GM21423 (cell line): ENCODE measurements at regions not wholly inside any gene's neighbourhood (a gene's known extent, or its start where the extent isn't known, plus 50 kb on each side); places are given as distances from the start of the nearest gene placed in this dataset.

Source experiments
- ATAC-seq: cut with Tn5 transposase; IDR thresholded peaks from one replicate; pipeline ENCODE4 v1.9.1; 2021; ENCODE audit warnings: mild to moderate bottlenecking, moderate library complexity; ENCODE audit not compliant: unreplicated experiment

DNA sequence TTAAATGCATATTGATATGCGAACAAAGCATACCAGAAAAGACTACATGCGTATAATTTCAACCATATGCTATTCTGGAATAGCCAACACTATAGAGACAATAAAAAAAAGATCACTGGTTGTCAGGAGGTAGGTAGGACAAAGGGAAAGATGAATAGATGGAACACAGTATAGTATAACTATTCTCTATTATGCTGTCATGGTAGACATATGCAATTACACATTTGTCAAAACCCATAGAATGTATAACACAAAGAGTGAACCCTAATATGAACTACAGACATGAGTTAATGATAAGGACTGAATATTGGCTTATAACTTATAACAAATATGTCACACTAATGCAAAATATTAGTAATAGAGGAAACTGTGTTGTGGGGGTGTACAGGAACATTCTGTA, 460.8 kb downstream of the TAF11L14 start:
- no peak for ATAC-seq

DNA sequence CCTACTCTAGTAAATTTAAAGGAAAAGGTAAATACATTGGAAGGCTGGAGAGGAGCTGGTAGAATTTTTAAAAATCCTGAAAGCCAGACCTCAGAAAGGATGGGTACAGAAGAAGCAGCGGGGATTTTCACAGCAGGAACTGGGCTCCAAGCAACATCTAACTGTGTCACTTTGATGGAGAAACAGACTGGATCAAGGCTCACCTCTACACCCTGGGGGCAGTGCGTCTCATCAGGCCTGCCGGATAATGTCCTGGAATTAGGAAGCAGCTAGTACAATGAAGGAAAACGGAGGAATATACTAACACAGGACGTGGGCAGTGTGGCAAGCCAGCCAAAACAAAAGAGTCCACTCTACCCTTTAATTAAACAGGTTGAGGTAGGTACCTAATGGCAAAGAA, 463.6 kb downstream of the TAF11L14 start:
- ATAC-seq: no peak

DNA sequence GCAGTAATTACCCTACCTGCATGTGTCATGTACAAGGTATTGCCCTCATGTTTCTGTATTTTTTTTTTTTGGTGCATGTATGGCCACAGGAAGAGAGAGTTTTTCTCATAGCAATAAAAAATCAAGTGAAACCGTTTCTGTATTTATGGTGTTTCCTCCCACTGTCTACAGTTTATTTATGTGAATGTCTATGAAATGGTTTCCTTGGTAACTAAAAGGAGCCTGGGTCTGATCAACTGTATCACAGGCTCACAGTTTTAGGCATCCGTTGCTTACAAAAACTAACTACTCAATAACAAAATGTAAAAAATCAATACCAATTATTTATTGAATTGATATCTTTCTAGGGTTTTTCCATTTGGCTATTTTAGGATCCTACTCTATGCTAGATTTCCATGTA, 464.4 kb downstream of the TAF11L14 start:
- no peak for ATAC-seq

DNA sequence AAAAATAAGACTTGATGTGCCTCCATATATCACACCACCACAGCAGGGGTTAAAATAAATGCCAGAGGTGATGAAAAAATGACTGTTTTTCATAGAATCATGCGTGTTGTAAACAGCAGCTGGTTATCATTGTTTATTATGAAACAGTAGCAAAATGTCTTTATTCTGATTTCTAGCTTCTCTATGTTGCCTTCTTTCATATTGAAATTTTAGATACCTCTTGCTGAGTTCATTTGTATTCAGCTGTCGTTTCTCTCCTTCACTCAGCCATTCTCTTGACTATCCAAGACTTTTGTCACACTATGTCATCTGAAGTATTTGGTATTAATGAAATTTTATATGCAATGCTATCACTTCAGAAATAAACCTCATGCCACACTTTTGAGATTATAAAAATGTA, 465.0 kb downstream of the TAF11L14 start:
- ATAC-seq: no peak

DNA sequence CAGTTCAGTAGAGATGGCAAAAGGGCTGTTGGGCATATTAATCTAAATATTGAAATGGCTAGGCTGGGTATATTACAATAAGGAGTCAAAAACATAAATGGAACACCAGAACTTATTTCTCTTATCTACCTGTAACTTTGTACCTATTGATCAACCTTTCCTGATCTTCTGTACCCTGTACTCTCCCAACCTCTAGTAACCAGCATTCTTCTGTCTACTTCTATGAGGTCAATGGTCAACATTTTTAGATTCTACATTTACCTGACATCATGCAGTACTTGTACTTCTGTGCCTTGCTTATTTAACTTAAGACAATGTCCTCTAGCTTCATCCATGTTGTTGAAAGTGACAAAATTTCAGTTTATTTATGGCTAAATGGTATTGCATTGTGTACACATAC, 467.3 kb downstream of the TAF11L14 start:
- no peak for ATAC-seq

DNA sequence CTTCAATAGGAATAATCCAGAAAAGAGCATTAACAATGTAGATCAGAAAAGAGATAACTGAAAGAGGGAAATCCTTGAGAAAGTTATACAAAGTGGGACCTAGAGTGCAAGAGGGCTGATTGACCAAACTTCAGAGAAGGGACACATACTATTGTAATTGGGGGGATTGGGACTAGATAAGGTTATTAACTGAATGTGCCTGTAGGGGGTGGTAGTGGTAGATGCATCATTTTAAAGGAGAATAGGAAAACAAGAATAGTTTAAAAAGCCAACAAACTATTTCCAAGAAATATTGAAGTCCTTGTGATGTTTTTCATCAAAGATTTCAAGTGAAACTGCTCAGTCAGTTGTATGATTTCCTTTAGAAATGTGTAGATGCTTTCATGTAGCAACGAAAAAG, 468.5 kb downstream of the TAF11L14 start:
- no peak for ATAC-seq

DNA sequence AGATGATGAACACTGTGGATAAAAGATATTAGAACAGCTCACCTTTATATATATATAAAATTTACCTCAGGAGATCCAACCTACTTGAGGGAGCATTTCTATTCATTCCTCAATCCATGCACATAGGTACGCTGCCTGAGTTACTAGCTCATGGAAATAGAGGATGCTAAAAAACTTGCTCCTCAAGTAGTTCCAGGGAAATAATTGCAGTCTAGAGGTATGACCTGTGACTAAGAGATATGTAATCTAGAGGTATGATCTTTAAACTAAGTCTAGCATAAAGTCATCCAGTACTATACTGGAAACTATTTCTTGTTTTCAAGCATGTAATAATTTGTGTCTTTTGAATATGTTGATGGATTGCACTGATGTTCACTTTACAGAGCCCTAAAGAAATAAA, 471.2 kb downstream of the TAF11L14 start:
- ATAC-seq: no peak

DNA sequence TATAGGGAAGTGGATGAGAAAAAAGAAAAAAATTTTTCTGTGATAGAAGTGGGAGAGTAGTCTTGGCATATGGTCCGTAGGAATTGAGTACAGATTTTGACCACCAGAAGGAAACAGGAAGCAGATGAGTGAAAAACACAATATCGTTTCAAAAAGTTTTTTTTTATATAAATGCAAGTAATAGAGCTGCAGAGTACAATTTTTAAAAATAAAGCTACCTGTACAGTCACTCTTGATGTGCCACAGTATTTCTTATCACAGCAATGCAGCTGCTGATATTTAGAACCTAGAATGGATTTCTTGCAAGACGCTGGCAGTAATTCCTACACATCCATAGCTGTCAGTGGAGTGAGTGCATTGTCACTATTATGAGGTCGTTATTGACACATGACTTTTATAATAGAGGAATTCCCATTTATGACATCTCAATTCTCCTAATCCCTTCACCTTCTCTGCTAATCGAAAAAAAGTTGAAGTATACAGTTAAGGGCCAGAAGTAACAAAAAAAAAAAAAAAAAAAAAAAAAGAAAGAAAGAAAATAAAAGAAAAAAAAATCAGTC, 477.7 kb downstream of the TAF11L14 start:
- ATAC-seq: no peak

DNA sequence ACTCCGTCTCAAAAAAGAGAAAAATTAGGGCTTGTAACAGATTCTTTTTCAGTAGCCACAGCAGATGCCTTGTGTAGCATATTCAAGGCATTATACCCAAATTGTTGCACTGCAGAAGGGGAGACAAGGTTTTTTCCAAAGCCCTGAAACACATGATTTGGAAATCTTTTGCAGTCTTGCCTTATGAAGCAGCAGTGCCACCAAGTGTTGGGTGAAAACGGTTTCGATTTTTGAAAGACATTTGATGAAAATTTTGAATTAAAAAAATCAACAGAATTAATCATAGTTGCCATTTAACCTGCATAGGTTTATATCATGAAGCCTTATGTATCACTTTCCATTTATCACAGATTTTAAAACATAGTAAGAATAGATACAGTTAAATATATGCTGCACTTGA, 479.5 kb downstream of the TAF11L14 start:
- ATAC-seq: no peak

DNA sequence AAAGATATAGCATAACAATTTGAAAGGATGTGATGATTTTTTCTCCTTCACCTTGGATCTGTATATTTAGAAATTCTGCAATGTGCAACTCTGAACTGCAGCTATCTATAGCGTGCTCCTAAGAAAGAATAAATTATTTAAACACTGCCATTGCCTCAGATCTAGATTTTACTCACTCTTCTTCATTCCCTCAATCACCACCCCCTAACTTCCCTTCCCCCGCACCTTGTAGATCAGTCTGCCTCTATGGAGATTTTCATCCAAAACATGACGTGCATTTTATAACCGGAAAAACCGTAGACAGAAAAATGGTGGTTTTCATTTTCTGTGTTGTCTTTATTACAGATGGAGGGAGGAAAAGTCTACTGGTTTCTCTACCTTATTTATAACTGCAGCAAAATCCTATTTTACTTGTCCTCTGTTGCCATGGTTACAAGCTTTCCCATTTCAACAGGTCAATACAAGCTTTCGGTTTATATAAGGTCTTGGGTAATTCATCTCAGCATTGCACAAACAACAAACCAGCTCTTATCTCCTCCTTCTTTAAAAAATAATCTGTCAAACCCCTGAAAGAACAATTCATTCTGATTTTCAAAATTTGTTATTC, 480.0 kb downstream of the TAF11L14 start:
- no peak for ATAC-seq

DNA sequence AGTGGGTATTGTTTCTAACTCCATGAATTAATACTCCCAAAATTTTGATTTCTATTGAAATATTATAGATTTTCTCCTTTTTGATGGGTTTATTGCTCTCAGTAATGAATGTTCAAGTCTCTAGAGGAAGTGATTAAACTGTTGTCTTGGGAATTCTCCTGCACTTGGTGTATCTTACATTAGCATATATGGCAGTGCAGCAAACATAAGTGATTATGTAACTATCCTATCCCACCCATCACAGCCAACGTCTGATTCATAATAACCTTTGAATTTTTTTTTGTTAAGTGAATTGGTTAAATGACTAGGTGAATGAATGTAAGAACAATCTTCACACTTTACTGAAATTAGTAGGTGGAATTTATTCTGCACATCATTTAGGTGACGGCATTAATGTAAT, 483.7 kb downstream of the TAF11L14 start:
- ATAC-seq: no peak

DNA sequence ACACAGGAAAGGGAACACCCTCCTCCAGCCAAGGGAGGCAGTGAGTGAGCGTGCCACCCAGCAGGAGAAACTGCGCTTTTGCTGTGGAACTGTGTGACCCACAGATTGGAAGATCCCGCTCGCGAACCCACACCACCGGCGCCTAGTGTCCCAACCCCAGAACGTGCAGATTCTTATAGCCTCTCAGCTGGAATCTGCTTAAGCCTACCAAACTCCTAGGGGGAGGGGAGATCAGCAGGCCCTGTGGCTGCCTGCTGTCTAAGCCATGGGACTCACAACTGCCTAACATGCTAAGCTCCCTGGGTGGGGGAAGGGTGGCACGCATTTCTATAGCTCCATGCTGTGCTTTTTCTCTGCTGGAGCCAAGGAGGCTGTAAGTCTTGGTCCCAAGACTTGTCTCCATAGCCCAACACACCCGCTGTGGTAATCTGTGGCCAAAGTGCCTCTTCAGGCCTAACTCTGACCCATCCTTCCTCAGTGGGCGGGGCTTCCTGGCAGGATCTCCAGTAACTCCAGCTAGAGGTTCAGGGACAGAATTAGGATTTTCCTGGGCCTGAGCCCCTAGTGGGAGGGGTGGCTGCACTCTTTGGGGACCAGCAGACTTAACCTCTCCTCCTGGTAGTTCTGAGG, 485.0 kb downstream of the TAF11L14 start:
- no peak for ATAC-seq

DNA sequence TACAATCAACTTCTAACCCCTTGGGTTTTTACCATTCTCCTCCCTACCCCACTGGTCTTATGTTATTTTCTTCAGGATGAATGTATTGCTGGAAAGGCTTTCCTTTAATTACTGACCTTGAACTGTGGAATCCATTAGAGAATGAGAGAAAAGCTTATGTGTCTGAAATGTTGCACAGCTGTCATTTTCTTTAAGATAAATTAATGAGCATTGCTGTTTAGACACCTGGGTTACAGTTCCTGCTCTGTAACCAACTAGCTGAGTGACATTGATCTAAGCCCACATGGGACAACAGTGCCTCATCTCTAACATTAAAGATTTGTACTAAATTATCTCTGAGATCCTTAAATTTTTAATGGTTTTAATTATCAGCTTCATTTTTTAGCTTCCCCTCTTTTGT, 507.0 kb downstream of the TAF11L14 start:
- ATAC-seq: no peak

DNA sequence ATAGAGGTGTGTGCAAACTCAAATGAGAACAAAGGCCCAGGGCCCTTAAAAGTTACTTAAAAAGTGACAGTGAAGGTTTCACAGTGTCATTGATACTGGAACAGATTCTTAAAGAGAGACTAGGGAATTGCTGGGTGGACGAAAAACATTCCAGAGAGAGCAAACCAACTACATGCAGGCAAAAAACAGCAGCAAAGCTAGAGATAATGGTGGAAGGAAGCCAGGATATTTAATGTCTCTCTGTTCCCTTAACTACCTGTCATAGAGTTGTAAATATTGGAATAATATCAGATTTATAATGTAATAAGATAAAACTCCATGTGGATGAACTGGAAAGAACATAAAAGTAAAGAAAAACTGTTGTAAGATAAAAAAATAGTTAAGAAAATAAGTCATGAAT, 508.6 kb downstream of the TAF11L14 start:
- no peak for ATAC-seq

DNA sequence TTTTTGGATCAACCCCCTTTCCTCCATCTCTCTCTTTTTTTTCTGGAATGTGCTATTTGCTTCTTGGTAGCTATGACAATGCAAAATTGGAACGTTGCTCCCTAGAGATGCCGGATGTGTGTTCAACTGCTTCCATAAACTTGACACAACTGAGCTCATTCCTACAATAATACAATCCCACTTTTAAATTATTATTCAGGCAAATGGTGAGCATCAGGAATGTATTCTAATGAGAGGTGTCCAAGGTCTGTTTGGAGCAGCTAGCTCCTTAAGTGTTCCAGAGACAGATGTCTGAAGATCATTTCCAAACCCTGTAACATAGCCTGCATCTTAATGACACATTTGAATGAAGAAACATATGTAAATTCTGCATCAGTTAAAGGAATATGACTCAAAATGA, 518.4 kb downstream of the TAF11L14 start:
- no peak for ATAC-seq

DNA sequence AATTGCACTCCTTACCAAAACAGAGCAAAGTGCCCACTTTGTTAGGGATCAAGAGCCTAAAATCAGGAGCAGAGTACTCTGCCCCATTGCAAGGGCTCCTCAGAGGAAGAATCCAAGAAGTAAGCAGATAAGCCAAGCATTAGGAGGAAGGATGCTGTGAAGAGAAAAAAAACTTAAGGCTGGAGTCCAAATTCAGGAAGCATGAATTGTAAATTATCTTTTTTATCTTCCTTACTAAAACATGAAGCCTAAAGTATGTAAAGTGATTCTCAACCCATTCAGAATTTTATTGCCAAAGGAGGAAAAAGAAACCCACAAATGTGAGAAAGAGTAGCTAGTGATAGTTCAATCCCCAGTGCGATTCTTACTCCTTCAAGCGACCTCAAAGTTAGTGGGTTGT, 523.9 kb downstream of the TAF11L14 start:
- no peak for ATAC-seq

DNA sequence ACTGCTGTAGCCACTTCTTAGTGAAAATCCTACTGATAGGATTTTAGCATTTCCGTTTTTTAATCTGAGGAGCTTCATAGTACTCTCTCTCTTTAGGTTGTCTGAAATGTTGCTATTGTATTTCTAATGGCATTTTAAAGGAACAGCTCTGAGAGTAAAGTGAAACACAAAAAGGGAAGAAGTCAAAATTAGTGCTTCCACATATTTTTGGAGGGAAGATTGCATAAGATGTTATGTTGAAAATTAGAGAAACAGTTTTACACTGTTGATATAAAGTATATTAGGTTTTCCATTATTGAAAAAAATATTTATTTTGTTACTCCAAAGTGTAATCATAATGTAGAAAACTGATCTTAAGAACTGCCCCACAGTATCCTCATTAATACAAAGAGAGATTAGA, 525.1 kb downstream of the TAF11L14 start:
- no peak for ATAC-seq

DNA sequence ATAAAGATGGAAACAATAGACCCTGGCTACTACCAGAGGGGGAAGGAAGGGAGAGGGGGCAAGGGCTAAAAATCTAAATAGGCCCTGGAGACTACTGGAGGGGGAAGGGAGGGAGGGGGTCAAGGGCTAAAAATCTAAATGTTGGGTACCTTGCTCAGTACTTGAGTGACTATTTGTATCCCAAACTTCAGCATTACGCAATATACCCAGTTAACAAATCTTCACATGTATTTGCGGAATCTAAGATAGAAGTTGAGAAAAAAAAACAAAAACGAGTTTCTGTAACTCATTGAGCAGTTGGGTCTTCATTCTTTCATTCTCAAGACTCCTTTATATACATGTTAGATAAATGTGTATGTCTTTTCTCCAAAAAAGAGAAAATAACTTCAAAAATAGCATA, 537.4 kb downstream of the TAF11L14 start:
- no peak for ATAC-seq

DNA sequence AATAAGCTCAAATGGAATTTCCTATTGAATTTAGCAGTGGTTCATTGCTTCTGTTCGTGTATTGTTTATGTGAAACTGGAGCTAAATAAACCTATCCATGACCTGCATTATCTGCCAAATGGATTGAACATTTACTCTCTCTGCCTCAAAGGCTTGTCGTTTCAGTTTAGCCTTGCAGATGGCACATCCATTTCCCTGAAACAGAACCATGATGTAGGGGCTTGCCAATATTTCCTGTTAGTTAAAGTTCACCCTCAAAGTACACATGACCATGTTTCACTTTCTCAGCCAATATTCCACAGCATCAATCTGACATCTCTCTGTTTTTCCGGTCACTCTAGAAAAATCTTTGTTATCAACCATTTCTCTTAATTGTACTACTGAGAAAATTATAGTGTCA, 545.3 kb downstream of the TAF11L14 start:
- ATAC-seq: no peak

DNA sequence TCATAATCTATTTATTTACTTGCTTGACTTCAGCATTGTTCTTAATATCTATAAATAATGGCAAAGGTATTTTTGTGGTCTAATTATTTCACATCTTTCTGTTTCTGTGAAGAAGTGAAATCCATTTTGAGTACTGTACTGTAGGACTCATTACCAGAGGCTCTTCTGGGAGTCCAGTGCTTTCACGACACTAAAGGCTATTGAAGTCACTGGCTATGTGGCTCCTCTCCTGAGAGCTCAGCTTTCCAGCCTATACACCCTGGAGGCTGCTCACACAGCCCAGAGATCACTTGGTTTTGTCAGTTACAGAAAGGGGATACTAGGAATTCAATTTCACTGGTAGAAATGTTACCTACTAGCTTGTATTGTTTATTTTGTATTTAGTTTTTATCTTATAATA, 547.3 kb downstream of the TAF11L14 start:
- ATAC-seq: no peak

DNA sequence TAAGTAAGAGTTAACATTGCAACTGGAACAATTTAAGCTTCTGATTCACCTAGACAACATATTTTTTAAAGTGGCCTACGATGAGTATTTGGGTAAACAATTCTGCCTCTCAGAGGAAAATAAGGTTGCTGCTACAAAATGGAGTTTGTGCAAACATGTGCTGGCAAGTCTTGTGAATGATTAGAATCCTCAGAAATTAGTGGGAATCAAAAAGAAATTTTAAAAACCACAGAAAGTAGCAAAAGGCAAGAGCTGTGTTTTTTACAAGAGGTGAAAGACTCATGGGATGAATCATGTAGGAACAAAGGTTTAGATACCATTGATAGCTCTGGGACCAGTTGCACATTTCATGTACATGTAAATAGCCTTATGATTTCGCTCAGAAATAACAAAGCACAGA, 561.6 kb downstream of the TAF11L14 start:
- no peak for ATAC-seq

DNA sequence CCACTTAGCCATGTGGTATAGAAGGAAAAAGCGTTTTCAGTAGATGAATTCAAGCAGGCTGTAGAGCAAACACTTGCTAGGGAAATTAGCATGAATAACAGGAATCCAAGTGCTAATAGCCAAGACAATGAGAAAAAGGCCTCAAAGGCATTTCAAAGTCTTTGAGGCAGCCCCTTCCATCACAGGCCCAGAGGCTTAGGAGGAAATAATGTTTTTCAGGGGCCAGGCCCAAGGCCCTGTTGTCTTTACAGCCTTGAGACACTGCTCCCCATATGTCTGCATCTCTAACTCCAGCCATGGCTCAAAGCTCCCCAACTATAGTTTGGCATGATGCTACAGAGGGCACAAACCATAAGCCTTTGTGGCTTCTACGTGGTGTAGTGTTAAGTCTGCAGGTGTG, 563.5 kb downstream of the TAF11L14 start:
- no peak for ATAC-seq

DNA sequence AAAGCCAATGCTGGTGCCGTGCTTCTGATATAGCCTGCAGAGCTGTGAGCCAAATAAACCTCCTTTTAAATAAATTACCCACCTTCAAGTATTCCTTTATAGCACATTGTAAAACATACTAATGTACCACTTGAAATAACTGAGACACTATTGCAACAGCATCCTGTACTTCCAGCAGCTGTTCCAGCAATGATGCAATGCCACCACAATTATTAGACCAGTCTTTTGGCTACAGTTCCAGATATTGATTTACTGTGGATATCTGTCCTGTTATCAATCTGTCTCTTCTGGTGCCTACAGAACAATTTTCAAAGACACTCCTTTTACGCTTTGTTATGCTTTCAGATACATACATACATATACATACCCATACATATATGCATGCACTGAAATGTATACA, 567.9 kb downstream of the TAF11L14 start:
- no peak for ATAC-seq
